ENCODE measurements at regions not wholly inside any gene's neighbourhood (a gene's known extent, or its start where the extent isn't known, plus 50 kb on each side); places are given as distances from the start of the nearest gene placed in this dataset.
"Not testable (repeated sequence)": the region's sequence is repeated elsewhere in the genome, so short reads cannot be mapped to it uniquely, and the experiment has no call there.

GRCh38 chr12:88904705-88905104 is 324.4 kb upstream of the KITLG start:
- Histone ChIP-seq H3K27ac (ENCODE audit: low read depth, low read length, severe bottlenecking) (no peak overlapping the region), H3K9me3 (ENCODE audit: control insufficient read depth, low read length) (no peaks in the 10 kb centered on the region), H3K36me3 (ENCODE audit: control insufficient read depth, insufficient read depth, low read length) (no peaks in the 10 kb centered on the region), H3K4me1 (ENCODE audit: control insufficient read depth, insufficient read depth, low read length, poor library complexity, severe bottlenecking) (no peaks in the 10 kb centered on the region), H3K4me3 (ENCODE audit: extremely low read depth, insufficient read depth, low read length, poor library complexity, severe bottlenecking) (no peak overlapping the region)
- WGBS, 2 experiments (ENCODE audit: insufficient coverage in 2 of 2), result 80 to 93% methylated on average over 1 to 2 of the region's 4 CpGs

- no peak overlapping the region for H3K4me3 ChIP-seq (ENCODE audit: extremely low read depth, insufficient read depth, low read length, poor library complexity, severe bottlenecking)
- H3K9me3 ChIP-seq (ENCODE audit: control insufficient read depth, low read length), result no peaks in the 10 kb centered on the region
- no peaks in the 10 kb centered on the region for H3K4me1 ChIP-seq (ENCODE audit: control insufficient read depth, insufficient read depth, low read length, poor library complexity, severe bottlenecking)
- no peak overlapping the region for H3K27ac ChIP-seq (ENCODE audit: low read depth, low read length, severe bottlenecking)
- WGBS, 2 experiments (ENCODE audit: insufficient coverage in 2 of 2), result 90 to 100% methylated on average over 4 of the region's 4 CpGs
- H3K36me3 ChIP-seq (ENCODE audit: control insufficient read depth, insufficient read depth, low read length), result no peaks in the 10 kb centered on the region
Measured at GRCh38 chr12:88903333-88903732, 323.1 kb upstream of the KITLG start.

- no peaks in the 10 kb centered on the region for H3K36me3 ChIP-seq (ENCODE audit: control insufficient read depth, insufficient read depth, low read length)
- no peaks in the 10 kb centered on the region for H3K9me3 ChIP-seq (ENCODE audit: control insufficient read depth, low read length)
- WGBS, 2 experiments (ENCODE audit: insufficient coverage in 2 of 2), result 60% methylated on average over 1 of the region's 1 CpG; no CpG with 5 or more reads in 1 of the 2 experiments
- H3K4me1 ChIP-seq (ENCODE audit: control insufficient read depth, insufficient read depth, low read length, poor library complexity, severe bottlenecking), result peaks cover 9% of the 10 kb centered on the region
- H3K4me3 ChIP-seq (ENCODE audit: extremely low read depth, insufficient read depth, low read length, poor library complexity, severe bottlenecking), result no peak overlapping the region
- peak overlapping the region; percentile 77 for H3K27ac ChIP-seq (ENCODE audit: low read depth, low read length, severe bottlenecking)
Measured at GRCh38 chr12:88897723-88898122, 317.5 kb upstream of the KITLG start.

GRCh38 chr12:88896958-88897357 is 316.7 kb upstream of the KITLG start:
- Histone ChIP-seq H3K4me3 (ENCODE audit: extremely low read depth, insufficient read depth, low read length, poor library complexity, severe bottlenecking) (no peak overlapping the region), H3K27ac (ENCODE audit: low read depth, low read length, severe bottlenecking) (peak overlapping the region; percentile 77), H3K36me3 (ENCODE audit: control insufficient read depth, insufficient read depth, low read length) (no peaks in the 10 kb centered on the region), H3K9me3 (ENCODE audit: control insufficient read depth, low read length) (no peaks in the 10 kb centered on the region), H3K4me1 (ENCODE audit: control insufficient read depth, insufficient read depth, low read length, poor library complexity, severe bottlenecking) (peaks cover 9% of the 10 kb centered on the region)
- WGBS, 2 experiments (ENCODE audit: insufficient coverage in 2 of 2), result no CpG with 5 or more reads among the region's 2 CpGs

GRCh38 chr12:88895634-88896033 is 315.4 kb upstream of the KITLG start:
- Histone ChIP-seq H3K4me3 (ENCODE audit: extremely low read depth, insufficient read depth, low read length, poor library complexity, severe bottlenecking) (no peak overlapping the region), H3K9me3 (ENCODE audit: control insufficient read depth, low read length) (no peaks in the 10 kb centered on the region), H3K27ac (ENCODE audit: low read depth, low read length, severe bottlenecking) (peak overlapping the region; percentile 77), H3K4me1 (ENCODE audit: control insufficient read depth, insufficient read depth, low read length, poor library complexity, severe bottlenecking) (peaks cover 9% of the 10 kb centered on the region), H3K36me3 (ENCODE audit: control insufficient read depth, insufficient read depth, low read length) (no peaks in the 10 kb centered on the region)
- 71% methylated on average over 1 of the region's 1 CpG; no CpG with 5 or more reads in 1 of the 2 experiments for WGBS, 2 experiments (ENCODE audit: insufficient coverage in 2 of 2)

- Histone ChIP-seq H3K4me1 (ENCODE audit: control insufficient read depth, insufficient read depth, low read length, poor library complexity, severe bottlenecking) (peaks cover 9% of the 10 kb centered on the region), H3K27ac (ENCODE audit: low read depth, low read length, severe bottlenecking) (no peak overlapping the region), H3K9me3 (ENCODE audit: control insufficient read depth, low read length) (no peaks in the 10 kb centered on the region), H3K36me3 (ENCODE audit: control insufficient read depth, insufficient read depth, low read length) (no peaks in the 10 kb centered on the region), H3K4me3 (ENCODE audit: extremely low read depth, insufficient read depth, low read length, poor library complexity, severe bottlenecking) (no peak overlapping the region)
- WGBS, 2 experiments (ENCODE audit: insufficient coverage in 2 of 2), result 83 to 100% methylated on average over 1 of the region's 3 CpGs
Measured at GRCh38 chr12:88893801-88894200, 313.5 kb upstream of the KITLG start.

GRCh38 chr12:88891434-88891833 is 311.2 kb upstream of the KITLG start:
- H3K9me3 ChIP-seq (ENCODE audit: control insufficient read depth, low read length), result not testable (repeated sequence)
- WGBS, 2 experiments (ENCODE audit: insufficient coverage in 2 of 2), result 92 to 95% methylated on average over 7 to 8 of the region's 11 CpGs

GRCh38 chr12:88889326-88890110 is 309.2 kb upstream of the KITLG start:
- no CpG with 5 or more reads among the region's 2 CpGs for WGBS, 2 experiments (ENCODE audit: insufficient coverage in 2 of 2)
- Histone ChIP-seq H3K4me1 (ENCODE audit: control insufficient read depth, insufficient read depth, low read length, poor library complexity, severe bottlenecking) (no peaks in the 10 kb centered on the region), H3K36me3 (ENCODE audit: control insufficient read depth, insufficient read depth, low read length) (no peaks in the 10 kb centered on the region), H3K9me3 (ENCODE audit: control insufficient read depth, low read length) (no peaks in the 10 kb centered on the region), H3K27ac (ENCODE audit: low read depth, low read length, severe bottlenecking) (no peak overlapping the region), H3K4me3 (ENCODE audit: extremely low read depth, insufficient read depth, low read length, poor library complexity, severe bottlenecking) (no peak overlapping the region)

More at GRCh38 chr12:88891434-88891833, 311.2 kb upstream of the KITLG start:
- not testable (repeated sequence) for H3K4me1 ChIP-seq (ENCODE audit: control insufficient read depth, insufficient read depth, low read length, poor library complexity, severe bottlenecking); H3K27ac ChIP-seq (ENCODE audit: low read depth, low read length, severe bottlenecking); H3K4me3 ChIP-seq (ENCODE audit: extremely low read depth, insufficient read depth, low read length, poor library complexity, severe bottlenecking); H3K36me3 ChIP-seq (ENCODE audit: control insufficient read depth, insufficient read depth, low read length)

GRCh38 chr12:88884600-88884999 is 304.3 kb upstream of the KITLG start:
- 80% methylated on average over 1 of the region's 2 CpGs; no CpG with 5 or more reads in 1 of the 2 experiments for WGBS, 2 experiments (ENCODE audit: insufficient coverage in 2 of 2)
- Histone ChIP-seq H3K27ac (ENCODE audit: low read depth, low read length, severe bottlenecking) (no peak overlapping the region), H3K36me3 (ENCODE audit: control insufficient read depth, insufficient read depth, low read length) (no peaks in the 10 kb centered on the region), H3K4me3 (ENCODE audit: extremely low read depth, insufficient read depth, low read length, poor library complexity, severe bottlenecking) (no peak overlapping the region), H3K4me1 (ENCODE audit: control insufficient read depth, insufficient read depth, low read length, poor library complexity, severe bottlenecking) (no peaks in the 10 kb centered on the region), H3K9me3 (ENCODE audit: control insufficient read depth, low read length) (no peaks in the 10 kb centered on the region)

GRCh38 chr12:88882662-88883061 is 302.4 kb upstream of the KITLG start:
- Histone ChIP-seq H3K4me1 (ENCODE audit: control insufficient read depth, insufficient read depth, low read length, poor library complexity, severe bottlenecking) (no peaks in the 10 kb centered on the region), H3K36me3 (ENCODE audit: control insufficient read depth, insufficient read depth, low read length) (no peaks in the 10 kb centered on the region), H3K27ac (ENCODE audit: low read depth, low read length, severe bottlenecking) (no peak overlapping the region), H3K9me3 (ENCODE audit: control insufficient read depth, low read length) (no peaks in the 10 kb centered on the region), H3K4me3 (ENCODE audit: extremely low read depth, insufficient read depth, low read length, poor library complexity, severe bottlenecking) (no peak overlapping the region)
- no CpG with 5 or more reads among the region's 1 CpG for WGBS, 2 experiments (ENCODE audit: insufficient coverage in 2 of 2)

GRCh38 chr12:88880051-88880450 is 299.8 kb upstream of the KITLG start:
- WGBS, 2 experiments (ENCODE audit: insufficient coverage in 2 of 2), result no CpG with 5 or more reads among the region's 2 CpGs
- H3K4me1 ChIP-seq (ENCODE audit: control insufficient read depth, insufficient read depth, low read length, poor library complexity, severe bottlenecking), result no peaks in the 10 kb centered on the region
- H3K27ac ChIP-seq (ENCODE audit: low read depth, low read length, severe bottlenecking), result no peak overlapping the region
- no peaks in the 10 kb centered on the region for H3K9me3 ChIP-seq (ENCODE audit: control insufficient read depth, low read length)
- no peaks in the 10 kb centered on the region for H3K36me3 ChIP-seq (ENCODE audit: control insufficient read depth, insufficient read depth, low read length)
- H3K4me3 ChIP-seq (ENCODE audit: extremely low read depth, insufficient read depth, low read length, poor library complexity, severe bottlenecking), result no peak overlapping the region

All from mesodermal cell (in vitro differentiated cells).